Myocyte (in vitro differentiated cells): ENCODE measurements at regions not wholly inside any gene's neighbourhood (a gene's known extent, or its start where the extent isn't known, plus 50 kb on each side); places are given as distances from the start of the nearest gene placed in this dataset.
"Not testable (repeated sequence)": the region's sequence is repeated elsewhere in the genome, so short reads cannot be mapped to it uniquely, and the experiment has no call there.

Source experiments
- DNase-seq: peaks from one replicate; pipeline ENCODE4 v3.0.0-alpha.2; 2012; ENCODE audit warnings: low read depth

- DNase-seq: no peak
Measured at GRCh38 chr6:112575309-112575834, 228.2 kb downstream of the RFPL4B start.

GRCh38 chr6:112576423-112576822 is 229.3 kb downstream of the RFPL4B start:
- no peak for DNase-seq

GRCh38 chr6:112579601-112580000 is 232.5 kb downstream of the RFPL4B start:
- DNase-seq: no peak

DNA sequence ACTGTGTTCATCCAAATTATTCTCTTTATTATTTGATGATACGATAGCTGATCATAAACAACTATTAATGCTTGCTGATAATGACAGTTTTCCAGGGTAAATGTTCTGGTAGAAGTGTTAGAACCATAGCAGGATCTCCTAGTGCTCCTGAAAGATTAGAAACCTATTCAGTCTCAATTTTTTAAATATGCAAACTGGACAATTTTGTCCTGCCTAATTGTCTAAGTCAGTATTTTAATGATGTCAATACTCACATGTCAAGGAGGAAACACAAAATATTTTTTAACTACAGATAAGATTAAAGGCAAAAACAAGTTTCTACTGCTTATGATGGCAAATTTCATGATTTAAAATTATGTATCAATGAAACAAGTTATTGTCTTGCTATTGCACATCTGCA is 233.9 kb downstream of the RFPL4B start:
- no peak for DNase-seq

GRCh38 chr6:112590326-112590725 is 243.2 kb downstream of the RFPL4B start:
- DNase-seq: no peak

GRCh38 chr6:112591329-112591728 is 244.2 kb downstream of the RFPL4B start:
- no peak for DNase-seq

DNA sequence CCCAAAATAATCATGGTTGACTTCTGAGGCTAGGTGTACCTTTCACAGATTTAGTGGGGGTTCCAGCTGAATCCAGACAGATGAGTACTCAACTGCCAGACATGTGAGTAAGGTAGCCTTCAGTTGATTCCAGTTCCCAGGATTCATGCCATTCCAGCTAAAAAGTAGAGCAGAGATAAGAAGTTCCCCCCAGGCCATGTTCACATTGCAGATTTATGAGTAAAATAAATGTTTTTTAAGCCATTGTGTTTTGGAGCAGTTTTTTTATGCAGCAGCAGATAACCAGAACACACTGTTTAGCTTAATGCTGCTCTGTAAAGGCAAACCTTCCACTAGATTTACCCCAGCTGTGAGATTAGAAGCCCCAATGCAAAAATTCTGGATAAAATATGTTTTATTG is 245.0 kb downstream of the RFPL4B start:
- no peak for DNase-seq

GRCh38 chr6:112594886-112595594 is 247.9 kb downstream of the RFPL4B start:
- DNase-seq: no peak

DNA sequence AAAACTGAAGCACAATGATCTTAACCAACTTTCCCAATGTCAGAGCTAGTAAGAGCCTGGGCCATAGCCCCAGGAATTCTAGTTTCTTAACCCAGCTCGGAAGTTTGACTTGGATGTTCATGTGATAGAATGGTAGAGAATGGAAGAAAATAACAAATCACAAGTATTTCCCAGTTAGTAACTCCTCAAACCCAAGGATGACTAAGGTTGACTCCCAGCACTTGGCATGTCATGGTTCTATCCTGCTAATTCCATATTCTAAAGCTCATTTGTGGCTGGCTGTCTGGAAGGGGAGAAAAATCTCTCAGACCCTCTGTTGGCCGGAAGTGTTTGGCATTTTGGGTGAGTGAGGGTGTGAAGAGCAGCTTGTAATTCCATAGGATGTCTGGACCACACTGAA is 248.7 kb downstream of the RFPL4B start:
- DNase-seq: no peak

- DNase-seq: no peak
Measured at GRCh38 chr6:112597176-112597575, 250.0 kb downstream of the RFPL4B start.

GRCh38 chr6:112600168-112600567 is 253.0 kb downstream of the RFPL4B start:
- DNase-seq: no peak

- DNase-seq: no peak
Measured at GRCh38 chr6:112603726-112604125, 256.6 kb downstream of the RFPL4B start.

- DNase-seq: no peak
Measured at GRCh38 chr6:112606656-112607435, 259.7 kb downstream of the RFPL4B start.

DNA sequence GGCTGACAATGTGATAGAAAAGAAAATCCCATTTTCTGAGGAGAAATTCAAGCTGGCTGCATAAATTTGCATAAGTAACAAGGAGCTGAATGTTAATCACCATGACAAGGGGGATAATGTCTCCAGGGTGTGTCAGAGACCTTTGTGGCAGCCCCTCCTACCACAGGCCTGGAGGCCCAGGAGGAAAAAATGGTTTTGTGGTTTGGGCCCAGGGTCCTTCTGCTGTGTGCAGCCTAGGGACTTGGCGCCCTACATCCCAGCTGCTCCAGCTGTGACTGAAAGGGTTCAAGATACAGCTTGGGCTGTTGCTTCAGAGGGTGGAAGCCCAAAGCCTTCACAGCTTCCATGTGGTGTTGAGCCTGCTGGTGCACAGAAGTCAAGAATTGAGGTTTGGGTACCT is 261.8 kb downstream of the RFPL4B start:
- not testable (repeated sequence) for DNase-seq

DNA sequence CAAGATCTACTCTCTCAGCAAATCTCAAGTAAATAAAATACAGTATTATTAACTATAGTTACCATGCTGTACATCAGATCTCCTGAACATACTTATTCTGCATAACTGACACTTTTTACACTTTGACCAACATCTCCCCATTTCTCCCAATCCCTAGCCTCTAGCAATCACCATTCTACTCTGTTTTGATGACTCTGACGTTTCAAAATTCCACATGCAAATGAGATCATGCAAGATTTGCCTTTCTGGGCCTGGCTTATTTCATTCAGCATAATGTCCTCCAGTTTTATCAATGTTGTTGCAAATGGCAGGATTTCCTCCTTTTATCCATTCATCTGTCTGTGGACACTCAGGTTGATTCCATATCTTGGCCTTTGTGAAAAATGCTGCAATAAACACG is 266.3 kb downstream of the RFPL4B start:
- DNase-seq: no peak

GRCh38 chr6:112618849-112619248 is 271.7 kb downstream of the RFPL4B start:
- DNase-seq: no peak

GRCh38 chr6:112620812-112621569 is 273.9 kb downstream of the RFPL4B start:
- DNase-seq: no peak

DNA sequence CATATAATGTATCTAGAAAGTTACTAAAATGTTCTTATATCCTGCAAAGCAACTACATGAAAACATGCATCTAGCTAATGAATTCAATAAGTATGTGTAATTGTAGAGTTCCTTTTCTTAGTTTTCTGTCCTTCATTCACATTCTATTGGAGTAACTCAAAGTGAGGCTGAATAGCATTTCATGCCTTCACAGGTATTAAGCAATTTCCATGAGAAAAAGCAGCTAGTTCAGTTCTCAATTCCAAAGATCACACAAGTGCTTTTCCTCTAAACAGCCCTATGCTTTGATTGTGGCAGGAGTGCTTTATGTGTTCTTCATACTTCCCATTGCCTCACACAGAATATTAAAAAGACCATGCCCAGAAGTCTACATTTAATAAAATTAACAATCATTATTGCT is 274.9 kb downstream of the RFPL4B start:
- DNase-seq: no peak

GRCh38 chr6:112626468-112627082 is 279.4 kb downstream of the RFPL4B start:
- peak; percentile 69 for DNase-seq

DNA sequence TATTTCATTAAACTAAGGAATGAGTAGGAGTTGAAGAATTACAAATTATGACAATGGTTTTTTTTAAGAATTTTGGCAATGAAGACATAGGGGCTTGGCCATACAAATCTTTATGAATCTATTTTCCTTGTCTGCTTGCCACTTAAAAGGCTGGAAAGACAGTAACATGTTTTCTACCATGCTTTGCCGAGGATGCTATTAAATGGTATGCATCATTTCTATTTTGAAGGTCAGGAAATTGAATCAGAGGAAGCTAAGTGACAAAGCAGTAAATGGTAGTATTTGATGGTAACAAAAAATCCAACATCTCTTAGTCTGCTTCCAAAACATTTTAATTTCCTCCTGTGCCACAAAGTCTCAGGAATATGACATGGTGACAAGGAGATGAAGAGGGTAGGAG is 287.2 kb downstream of the RFPL4B start:
- DNase-seq: no peak

- DNase-seq: peak; percentile 40
Measured at GRCh38 chr6:112636650-112637262, 289.6 kb downstream of the RFPL4B start.
